Esophagus muscularis mucosa (tissue), 3 donors: ENCODE measurements at regions not wholly inside any gene's neighbourhood (a gene's known extent, or its start where the extent isn't known, plus 50 kb on each side); places are given as distances from the start of the nearest gene placed in this dataset.

Experiments
- CTCF ChIP-seq, 3 experiments: fragments of 200-600 bp in 2 of 3; fragments of 450-650 bp in 1 of 3; sonication (generic) in 2 of 3; IDR thresholded peaks; one replicate each; pipeline ENCODE4 v1.5.1; 2017 to 2019; ENCODE audit warnings: antibody characterized with exemption in 3 of 3, mild to moderate bottlenecking in 2 of 3, moderate library complexity in 1 of 3
- POLR2A ChIP-seq: fragments of 450-650 bp; IDR thresholded peaks from one replicate; pipeline ENCODE4 v1.6.1; 2017; ENCODE audit warnings: antibody characterized with exemption, moderate library complexity, mild to moderate bottlenecking, low read depth
- POLR2AphosphoS5 ChIP-seq, 2 donors: sonication (generic); formaldehyde crosslinking; IDR thresholded peaks; one replicate each; pipeline ENCODE4 v1.6.1; 2017; ENCODE audit warnings: antibody characterized with exemption in 2 of 2

- TF ChIP-seq POLR2A = no peak
- TF ChIP-seq CTCF (IDR thresholded peaks at IDR 0.05) = no peak
- TF ChIP-seq POLR2AphosphoS5 (IDR thresholded peaks at IDR 0.05) = no peak
Observed at GRCh38 chr5:18299166-18299565, 664.9 kb downstream of the TAF11L14 start.
